Heart left ventricle (tissue), 13 donors: ENCODE measurements at regions not wholly inside any gene's neighbourhood (a gene's known extent, or its start where the extent isn't known, plus 50 kb on each side); places are given as distances from the start of the nearest gene placed in this dataset.

Experiments used
- POLR2A ChIP-seq, 2 donors: fragments of 450-650 bp; IDR thresholded peaks; one replicate each; pipeline ENCODE4 v1.6.1; 2017; ENCODE audit warnings: antibody characterized with exemption in 2 of 2, mild to moderate bottlenecking in 2 of 2, moderate library complexity in 2 of 2
- TF ChIP-seq, protein P1 (sequence below), 12 donors: fragments of 200-600 bp; sonication (generic) in 4 of 12; IDR thresholded peaks; one replicate each; pipeline versions ENCODE4 v1.5.0 to v1.8.0; 2018 to 2022; ENCODE audit warnings: antibody characterized with exemption in 12 of 12, mild to moderate bottlenecking in 5 of 12
- donor health status: ischemic (EF 13 %, LVEDD 7.1; RV severe dilation, severe dysfunction).
- donor health status: DM: no; HTN: yes; CAD: no.
- donor health status: DM: no; HTN: no; CAD: no.
- donor health status: ischemic (EF 25% LVEDD 6.9; RV normal size, moderate dysfunction).
- donor health status: ischemic (EF 25% LVEDD 5.7; RV mildly dilated, moderate dysfunction).
- donor health status: ischemic (EF 35%, LVEDD 5.7; RV mildly dilated, moderate dysfunction).
- donor health status: nonischemic (EF 11% LVEDD 7.7; RV severe dilation, severe dysfunction).
- donor health status: DM: yes; HTN: yes; CAD: no.
- donor health status: PGD.
- donor health status: ischemic (EF 29% LVEDD 5.4; RV normal size, mild dysfunction).
- donor health status: nonischemic (EF 23%, LVEDD 6.1; RV moderate dilation, normal function).

DNA sequence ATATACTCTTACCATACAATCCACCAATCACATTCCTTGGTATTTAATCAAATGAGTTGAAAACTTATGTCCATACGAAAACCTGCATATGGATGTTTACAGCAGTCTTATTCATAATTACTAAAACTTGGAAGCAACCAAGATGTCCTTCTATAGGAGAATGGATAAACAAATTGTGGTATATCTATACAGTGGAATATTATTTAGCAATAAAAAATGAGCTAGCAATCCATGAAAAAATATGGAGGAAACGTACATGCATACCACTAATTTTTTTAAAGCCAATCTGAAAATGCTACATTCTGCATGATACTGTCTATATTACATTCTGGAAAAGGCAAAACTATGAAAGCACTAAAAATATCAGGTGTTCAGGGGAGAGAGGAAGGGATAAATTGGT, 73.9 kb upstream of the LPP start:
- TF ChIP-seq POLR2A (IDR thresholded peaks at IDR 0.05), result no peak
- TF ChIP-seq, protein P1, sequence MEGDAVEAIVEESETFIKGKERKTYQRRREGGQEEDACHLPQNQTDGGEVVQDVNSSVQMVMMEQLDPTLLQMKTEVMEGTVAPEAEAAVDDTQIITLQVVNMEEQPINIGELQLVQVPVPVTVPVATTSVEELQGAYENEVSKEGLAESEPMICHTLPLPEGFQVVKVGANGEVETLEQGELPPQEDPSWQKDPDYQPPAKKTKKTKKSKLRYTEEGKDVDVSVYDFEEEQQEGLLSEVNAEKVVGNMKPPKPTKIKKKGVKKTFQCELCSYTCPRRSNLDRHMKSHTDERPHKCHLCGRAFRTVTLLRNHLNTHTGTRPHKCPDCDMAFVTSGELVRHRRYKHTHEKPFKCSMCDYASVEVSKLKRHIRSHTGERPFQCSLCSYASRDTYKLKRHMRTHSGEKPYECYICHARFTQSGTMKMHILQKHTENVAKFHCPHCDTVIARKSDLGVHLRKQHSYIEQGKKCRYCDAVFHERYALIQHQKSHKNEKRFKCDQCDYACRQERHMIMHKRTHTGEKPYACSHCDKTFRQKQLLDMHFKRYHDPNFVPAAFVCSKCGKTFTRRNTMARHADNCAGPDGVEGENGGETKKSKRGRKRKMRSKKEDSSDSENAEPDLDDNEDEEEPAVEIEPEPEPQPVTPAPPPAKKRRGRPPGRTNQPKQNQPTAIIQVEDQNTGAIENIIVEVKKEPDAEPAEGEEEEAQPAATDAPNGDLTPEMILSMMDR (IDR thresholded peaks at IDR 0.05), result no peak
